RWPE1 (cell line): ENCODE measurements at regions not wholly inside any gene's neighbourhood (a gene's known extent, or its start where the extent isn't known, plus 50 kb on each side); places are given as distances from the start of the nearest gene placed in this dataset.

Source experiments
- CTCF ChIA-PET: fragments of 350-600 bp; sonication (Branson Sonifier 250); formaldehyde crosslinking; extraction: SDS; loops from one replicate; lab custom pipeline; 2021; lab: Yijun Ruan, JAX
- POLR2A ChIA-PET: fragments of 400-600 bp; formaldehyde crosslinking; extraction: SDS; loops from one replicate; lab custom pipeline; 2020; ENCODE audit warnings: antibody characterized with exemption; ENCODE audit not compliant: low non-redundant PET; lab: Yijun Ruan, JAX
- DNase-seq: peaks from one replicate; pipeline ENCODE4 v3.0.0; 2012; ENCODE audit warnings: low spot score
- H3K27ac ChIP-seq: fragments of 450-650 bp; 2 replicates; pipeline ENCODE4 v1.5.1; 2017
- CTCF ChIP-seq: fragments of 450-650 bp; conservative IDR thresholded peaks from 2 replicates; pipeline ENCODE4 v1.5.1; 2017; ENCODE audit warnings: low read depth, mild to moderate bottlenecking

DNA sequence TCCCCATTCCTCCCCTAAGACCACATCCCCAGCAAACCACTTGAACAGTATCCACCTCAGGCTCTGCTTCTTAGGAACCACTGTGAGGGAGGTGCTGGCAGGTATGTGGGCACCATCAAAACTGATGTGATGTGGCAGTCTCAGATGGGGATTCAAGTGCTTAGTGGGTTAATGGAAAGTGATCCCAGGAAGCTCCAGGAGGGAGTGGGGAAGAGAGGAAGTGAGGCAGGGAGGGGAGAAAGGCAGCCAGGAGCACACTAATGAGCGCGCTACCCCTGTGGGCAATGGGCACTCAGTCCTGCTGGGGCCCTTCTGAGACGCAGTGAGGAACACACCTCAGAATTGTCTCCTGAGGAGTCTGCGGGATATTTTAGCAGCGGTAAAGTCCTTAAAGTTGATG is 263.1 kb upstream of the MOCS1 start:
- ChIA-PET POLR2A (no interaction called here), CTCF (interaction anchor here (0.5 kb wide), 1 partner anchor 850 kb away, joined by 4 read pairs; no protein-coding TSS in a partner anchor)
- no peak for TF ChIP-seq CTCF
- no peak for DNase-seq
- no peak overlapping the region for H3K27ac ChIP-seq

DNA sequence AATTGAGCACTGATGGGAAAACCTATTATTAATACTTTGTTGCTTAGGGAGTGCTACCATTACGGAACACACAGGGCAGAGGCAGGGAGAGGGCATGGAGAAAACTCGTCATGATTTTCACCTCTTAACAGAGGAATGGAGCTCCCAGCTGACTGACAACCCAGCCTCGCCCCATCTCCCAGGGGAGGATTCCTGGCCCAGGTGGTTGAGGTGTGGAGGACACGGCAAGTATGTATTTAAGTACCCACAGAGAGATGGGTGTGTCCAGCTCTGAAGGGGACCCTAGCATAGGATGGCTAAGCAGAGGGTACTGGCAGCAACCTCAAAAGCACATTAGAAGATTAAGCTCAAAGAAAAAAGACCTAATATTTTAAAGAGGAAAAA is 261.9 kb upstream of the MOCS1 start:
- TF ChIP-seq CTCF, result no peak
- ChIA-PET CTCF (interaction anchor here (0.7 kb wide), 1 partner anchor 23 kb away, joined by 4 read pairs; no protein-coding TSS in a partner anchor), POLR2A (no interaction called here)
- H3K27ac ChIP-seq, result no peak overlapping the region
- no peak for DNase-seq

DNA sequence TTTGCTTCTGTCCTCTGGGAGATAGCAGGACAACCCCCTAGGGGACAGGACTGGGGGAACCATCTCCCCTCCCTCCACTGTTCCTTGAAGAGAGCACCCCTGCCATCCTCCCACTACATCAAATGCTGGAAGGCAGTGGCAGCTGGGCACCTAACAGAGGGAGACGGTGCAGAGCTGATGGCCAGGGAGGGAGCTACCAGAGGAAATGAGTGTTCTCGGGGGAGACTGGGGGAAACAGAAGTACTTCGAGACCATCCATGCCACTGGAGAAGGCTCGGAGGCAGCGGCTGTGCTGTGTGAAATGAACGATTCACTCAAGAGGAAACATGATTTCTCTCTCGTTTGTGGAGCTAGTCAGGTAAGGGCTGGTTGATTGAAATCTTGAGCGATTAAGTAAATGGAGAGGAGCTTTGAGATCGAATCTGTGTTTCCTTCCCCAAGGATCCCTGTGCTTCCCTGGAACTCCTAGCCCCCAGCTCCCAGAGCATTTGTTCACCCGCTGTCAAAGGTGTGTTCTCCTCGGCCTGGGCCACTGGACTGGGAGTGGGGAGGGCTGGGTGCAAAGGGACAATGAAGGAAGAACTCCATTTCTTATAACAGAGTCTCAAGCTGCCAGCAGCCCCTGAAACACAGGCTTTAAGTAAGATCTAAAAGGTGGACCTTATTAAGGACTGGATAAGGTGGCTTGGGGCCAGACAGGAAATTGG is 261.3 kb upstream of the MOCS1 start:
- CTCF ChIA-PET, result interaction anchor here (0.7 kb wide), 1 partner anchor 23 kb away, joined by 4 read pairs; no protein-coding TSS in a partner anchor
- TF ChIP-seq CTCF, result no peak
- POLR2A ChIA-PET, result no interaction called here
- no peak overlapping the region for H3K27ac ChIP-seq
- no peak for DNase-seq

DNA sequence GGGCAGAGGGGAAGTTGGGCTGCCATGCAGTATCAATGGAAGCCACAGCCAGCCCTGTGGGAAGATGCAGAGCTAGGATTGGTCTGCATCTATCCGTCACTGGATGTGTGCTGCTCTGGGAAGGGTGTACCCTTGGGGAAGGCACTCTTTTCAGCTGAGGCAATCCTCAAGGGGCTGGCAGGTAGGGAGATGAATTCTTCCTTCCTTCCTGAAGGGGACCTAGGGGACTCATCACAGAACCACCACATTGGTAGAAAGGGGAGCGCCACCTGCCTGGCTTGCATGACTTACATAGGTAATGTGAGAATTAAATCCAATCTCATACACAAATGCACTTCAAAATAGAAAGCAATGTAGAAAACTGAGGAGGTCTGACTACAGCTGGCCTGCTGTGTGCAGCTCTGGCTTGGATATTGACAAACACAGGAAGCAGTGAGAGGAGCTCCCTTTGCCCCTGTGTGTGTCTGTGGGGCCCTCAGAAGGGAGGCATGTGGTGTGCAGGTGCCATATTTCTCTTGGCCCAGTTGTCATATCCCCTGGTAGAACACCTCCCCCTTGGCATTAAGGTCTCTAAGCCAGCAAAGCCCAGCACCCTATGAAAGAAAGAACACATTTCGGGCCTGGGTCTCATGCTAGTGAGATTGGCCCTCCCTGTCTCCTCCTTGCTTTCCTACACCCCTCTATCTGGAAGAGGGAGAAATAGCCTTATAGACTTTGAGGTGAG is 260.3 kb upstream of the MOCS1 start:
- ChIA-PET CTCF (interaction anchor here (0.6 kb wide), 1 partner anchor 214 kb away, joined by 5 read pairs; no protein-coding TSS in a partner anchor), POLR2A (no interaction called here)
- no peak for DNase-seq
- no peak for TF ChIP-seq CTCF
- H3K27ac ChIP-seq, result no peak overlapping the region

GRCh38 chr6:40192516-40192915 is 258.3 kb upstream of the MOCS1 start:
- TF ChIP-seq CTCF, result no peak
- CTCF ChIA-PET, result no interaction called here
- H3K27ac ChIP-seq, result no peak overlapping the region
- POLR2A ChIA-PET, result no interaction called here
- DNase-seq, result no peak

DNA sequence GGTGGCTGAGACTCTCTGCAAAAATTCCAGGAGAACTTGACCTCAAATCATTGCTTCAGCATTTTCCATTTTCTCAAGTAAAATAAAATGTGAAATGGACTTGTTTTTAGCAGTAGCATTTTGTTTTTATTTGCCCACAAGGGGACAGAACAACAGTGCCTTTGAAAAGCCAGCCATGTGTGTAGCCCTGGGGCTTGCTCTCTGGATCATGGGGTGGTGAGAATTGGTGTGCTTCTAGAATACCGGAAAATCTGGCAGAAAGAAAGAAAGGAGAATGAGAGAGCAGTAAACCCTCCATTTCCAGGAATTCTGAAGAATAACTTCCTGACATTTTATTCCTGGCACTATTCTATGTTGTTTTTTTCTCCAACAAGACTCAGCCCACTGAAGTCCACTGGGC is 254.7 kb upstream of the MOCS1 start:
- ChIA-PET POLR2A (no interaction called here), CTCF (interaction anchor here (0.7 kb wide), 1 partner anchor 22 kb away, joined by 3 read pairs; no protein-coding TSS in a partner anchor)
- H3K27ac ChIP-seq, result no peak overlapping the region
- DNase-seq, result no peak
- TF ChIP-seq CTCF, result no peak
